Activated T-cell treated with anti-CD3 and anti-CD28 coated beads, Interleukin-2, amount 50 U/mL, for 24 hours (primary cell): ENCODE measurements at regions not wholly inside any gene's neighbourhood (a gene's known extent, or its start where the extent isn't known, plus 50 kb on each side); places are given as distances from the start of the nearest gene placed in this dataset.
"Not testable (repeated sequence)": the region's sequence is repeated elsewhere in the genome, so short reads cannot be mapped to it uniquely, and the experiment has no call there.

ENCODE experiments used
- DNase-seq: peaks from one replicate; pipeline ENCODE4 v3.0.0-alpha.2; 2020
- H3K27ac Mint-ChIP-seq: 2 replicates; pipeline ENCODE4 v1.8.0; 2020; ENCODE audit warnings: mild to moderate bottlenecking, mixed read lengths
- H3K27me3 Mint-ChIP-seq: 2 replicates; pipeline ENCODE4 v1.8.0; 2020; ENCODE audit warnings: mixed read lengths
- H3K36me3 Mint-ChIP-seq: 2 replicates; pipeline ENCODE4 v1.8.0; 2020; ENCODE audit warnings: low read depth, mixed read lengths
- H3K4me1 Mint-ChIP-seq: 2 replicates; pipeline ENCODE4 v1.8.0; 2020; ENCODE audit warnings: low read depth, mixed read lengths
- H3K4me3 Mint-ChIP-seq: 2 replicates; pipeline ENCODE4 v1.8.0; 2020; ENCODE audit warnings: mild to moderate bottlenecking, moderate library complexity, mixed read lengths
- H3K9me3 Mint-ChIP-seq: 2 replicates; pipeline ENCODE4 v1.8.0; 2020; ENCODE audit warnings: mixed read lengths

GRCh38 chr20:51286758-51287157 is 255.8 kb downstream of the NFATC2 start:
- no peak overlapping the region for H3K4me3 Mint-ChIP-seq
- peaks cover 10% of the 10 kb centered on the region for H3K27me3 Mint-ChIP-seq
- no peak overlapping the region for H3K27ac Mint-ChIP-seq
- H3K4me1 Mint-ChIP-seq, result no peaks in the 10 kb centered on the region
- no peaks in the 10 kb centered on the region for H3K9me3 Mint-ChIP-seq
- DNase-seq, result no peak
- H3K36me3 Mint-ChIP-seq, result no peaks in the 10 kb centered on the region

DNA sequence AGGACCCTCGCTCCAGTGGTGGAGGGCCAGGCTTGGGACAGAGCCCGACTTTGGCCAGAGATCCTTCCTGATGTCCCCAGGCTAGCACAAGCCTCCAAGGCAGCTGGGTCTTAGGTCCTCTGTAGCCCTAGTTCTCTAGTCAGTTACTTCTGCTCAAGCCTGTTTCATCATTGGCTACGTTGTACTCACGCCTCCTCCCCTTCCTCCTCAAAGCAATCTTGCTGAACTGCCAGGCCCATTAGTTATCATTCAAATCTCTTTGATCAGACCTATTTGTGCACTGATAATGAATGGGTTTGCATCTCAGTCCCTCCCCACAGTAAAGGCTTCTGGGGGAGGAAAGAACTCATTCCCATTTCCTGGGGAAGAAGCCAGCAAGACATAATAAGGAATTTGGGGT is 256.8 kb downstream of the NFATC2 start:
- Mint-ChIP-seq H3K4me1 (no peaks in the 10 kb centered on the region), H3K36me3 (no peaks in the 10 kb centered on the region), H3K27ac (no peak overlapping the region), H3K4me3 (no peak overlapping the region), H3K27me3 (peaks cover 10% of the 10 kb centered on the region), H3K9me3 (no peaks in the 10 kb centered on the region)
- DNase-seq, result no peak

- Mint-ChIP-seq H3K9me3 (no peaks in the 10 kb centered on the region), H3K27me3 (peaks cover 19% of the 10 kb centered on the region), H3K36me3 (no peaks in the 10 kb centered on the region), H3K27ac (no peak overlapping the region), H3K4me1 (no peaks in the 10 kb centered on the region), H3K4me3 (no peak overlapping the region)
- no peak for DNase-seq
Measured at GRCh38 chr20:51284871-51285270, 257.6 kb downstream of the NFATC2 start.

DNA sequence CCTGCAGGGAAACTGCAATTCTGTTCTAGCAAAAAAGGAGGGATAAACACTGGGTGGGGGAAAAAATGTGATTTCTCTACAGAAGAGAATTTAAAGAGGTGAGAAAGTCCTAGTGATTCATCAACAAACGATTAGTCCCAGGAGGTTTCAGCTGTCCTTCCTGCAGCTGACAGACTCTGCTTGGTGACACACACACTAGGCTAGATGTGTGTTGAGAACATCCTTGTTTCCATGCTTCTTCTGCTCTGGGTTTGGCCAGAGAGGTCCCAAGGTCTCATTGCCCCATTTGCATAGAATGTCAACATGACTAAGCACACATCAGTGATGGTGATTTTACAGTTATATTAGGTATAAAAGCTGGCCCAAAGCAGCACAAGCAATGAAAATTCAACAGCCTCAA is 258.3 kb downstream of the NFATC2 start:
- Mint-ChIP-seq H3K4me3 (no peak overlapping the region), H3K27me3 (peaks cover 19% of the 10 kb centered on the region), H3K9me3 (no peaks in the 10 kb centered on the region), H3K4me1 (no peaks in the 10 kb centered on the region), H3K36me3 (no peaks in the 10 kb centered on the region), H3K27ac (no peak overlapping the region)
- no peak for DNase-seq

DNA sequence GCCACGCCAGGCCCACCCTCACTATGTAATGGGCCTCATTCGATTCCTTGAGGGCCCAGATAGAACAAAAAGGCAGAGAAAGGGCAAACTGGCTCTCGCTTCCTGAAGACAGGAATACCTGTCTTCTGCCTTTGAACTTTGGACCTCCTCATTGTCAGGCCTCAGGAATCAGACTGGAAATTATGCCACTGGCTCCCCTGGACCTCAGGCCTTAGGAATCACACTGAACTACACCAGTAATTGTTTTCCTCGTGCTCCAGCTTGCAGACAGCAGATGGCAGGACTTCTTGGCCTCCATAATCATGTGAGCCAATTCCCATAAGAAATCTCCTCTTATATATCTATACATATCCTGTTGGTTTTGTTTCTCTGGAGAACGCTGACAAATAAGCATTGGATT is 258.6 kb upstream of the KCNG1 start:
- Mint-ChIP-seq H3K9me3 (no peaks in the 10 kb centered on the region), H3K27ac (no peak overlapping the region), H3K4me3 (no peak overlapping the region), H3K4me1 (no peaks in the 10 kb centered on the region), H3K27me3 (peaks cover 38% of the 10 kb centered on the region), H3K36me3 (no peaks in the 10 kb centered on the region)
- no peak for DNase-seq

GRCh38 chr20:51280047-51280446 is 257.1 kb upstream of the KCNG1 start:
- no peaks in the 10 kb centered on the region for H3K4me1 Mint-ChIP-seq
- H3K9me3 Mint-ChIP-seq, result no peaks in the 10 kb centered on the region
- peaks cover 44% of the 10 kb centered on the region for H3K27me3 Mint-ChIP-seq
- H3K4me3 Mint-ChIP-seq, result no peak overlapping the region
- H3K27ac Mint-ChIP-seq, result no peak overlapping the region
- no peak for DNase-seq
- H3K36me3 Mint-ChIP-seq, result no peaks in the 10 kb centered on the region

GRCh38 chr20:51277961-51278360 is 255.1 kb upstream of the KCNG1 start:
- no peaks in the 10 kb centered on the region for H3K36me3 Mint-ChIP-seq
- no peaks in the 10 kb centered on the region for H3K9me3 Mint-ChIP-seq
- H3K27ac Mint-ChIP-seq, result no peak overlapping the region
- no peak overlapping the region for H3K4me3 Mint-ChIP-seq
- peaks cover 55% of the 10 kb centered on the region for H3K27me3 Mint-ChIP-seq
- DNase-seq, result no peak
- no peaks in the 10 kb centered on the region for H3K4me1 Mint-ChIP-seq

- DNase-seq, result no peak
- Mint-ChIP-seq H3K4me1 (no peaks in the 10 kb centered on the region), H3K27me3 (peaks cover 65% of the 10 kb centered on the region), H3K4me3 (no peak overlapping the region), H3K9me3 (no peaks in the 10 kb centered on the region), H3K27ac (no peak overlapping the region), H3K36me3 (no peaks in the 10 kb centered on the region)
Measured at GRCh38 chr20:51276296-51276695, 253.4 kb upstream of the KCNG1 start.

GRCh38 chr20:51275826-51276225 is 252.9 kb upstream of the KCNG1 start:
- Mint-ChIP-seq H3K27me3 (peaks cover 67% of the 10 kb centered on the region), H3K27ac (no peak overlapping the region), H3K36me3 (no peaks in the 10 kb centered on the region), H3K9me3 (no peaks in the 10 kb centered on the region), H3K4me1 (no peaks in the 10 kb centered on the region), H3K4me3 (no peak overlapping the region)
- DNase-seq, result no peak

- Mint-ChIP-seq H3K4me1 (no peaks in the 10 kb centered on the region), H3K27ac (no peak overlapping the region), H3K27me3 (peaks cover 66% of the 10 kb centered on the region), H3K36me3 (no peaks in the 10 kb centered on the region), H3K4me3 (no peak overlapping the region), H3K9me3 (no peaks in the 10 kb centered on the region)
- no peak for DNase-seq
Measured at GRCh38 chr20:51275181-51275580, 252.3 kb upstream of the KCNG1 start.

DNA sequence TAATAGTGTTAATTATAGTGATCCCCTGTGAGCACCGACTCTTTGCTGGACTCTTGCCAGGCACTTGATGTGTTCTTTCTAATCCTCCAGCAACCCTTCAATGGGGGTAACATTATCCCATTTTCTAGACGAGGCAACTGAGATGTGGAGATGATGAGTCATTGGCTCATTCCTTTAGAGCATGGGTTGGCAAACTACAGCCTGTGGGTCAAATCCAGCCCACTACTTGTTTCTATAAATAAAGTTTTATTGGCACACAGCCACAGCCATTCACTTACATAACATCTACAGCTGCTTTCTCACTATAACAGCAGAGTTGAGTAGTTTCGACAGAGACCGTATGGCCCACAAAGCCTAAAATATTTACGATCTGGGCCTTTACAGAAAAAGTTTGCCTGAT is 249.5 kb upstream of the KCNG1 start:
- H3K27ac Mint-ChIP-seq, result no peak overlapping the region
- no peak overlapping the region for H3K4me3 Mint-ChIP-seq
- H3K4me1 Mint-ChIP-seq, result no peaks in the 10 kb centered on the region
- peaks cover 53% of the 10 kb centered on the region for H3K27me3 Mint-ChIP-seq
- H3K36me3 Mint-ChIP-seq, result no peaks in the 10 kb centered on the region
- H3K9me3 Mint-ChIP-seq, result peaks cover 4% of the 10 kb centered on the region
- no peak for DNase-seq

GRCh38 chr20:51271931-51272330 is 249.0 kb upstream of the KCNG1 start:
- no peaks in the 10 kb centered on the region for H3K4me1 Mint-ChIP-seq
- H3K27me3 Mint-ChIP-seq, result peaks cover 50% of the 10 kb centered on the region
- no peaks in the 10 kb centered on the region for H3K36me3 Mint-ChIP-seq
- no peak for DNase-seq
- H3K27ac Mint-ChIP-seq, result no peak overlapping the region
- no peak overlapping the region for H3K4me3 Mint-ChIP-seq
- H3K9me3 Mint-ChIP-seq, result peaks cover 4% of the 10 kb centered on the region

- H3K27ac Mint-ChIP-seq, H3K4me3 Mint-ChIP-seq, H3K4me1 Mint-ChIP-seq, H3K9me3 Mint-ChIP-seq, H3K36me3 Mint-ChIP-seq, DNase-seq: not testable (repeated sequence)
- peaks cover 48% of the 10 kb centered on the region for H3K27me3 Mint-ChIP-seq
Measured at GRCh38 chr20:51271289-51271688, 248.4 kb upstream of the KCNG1 start.

DNA sequence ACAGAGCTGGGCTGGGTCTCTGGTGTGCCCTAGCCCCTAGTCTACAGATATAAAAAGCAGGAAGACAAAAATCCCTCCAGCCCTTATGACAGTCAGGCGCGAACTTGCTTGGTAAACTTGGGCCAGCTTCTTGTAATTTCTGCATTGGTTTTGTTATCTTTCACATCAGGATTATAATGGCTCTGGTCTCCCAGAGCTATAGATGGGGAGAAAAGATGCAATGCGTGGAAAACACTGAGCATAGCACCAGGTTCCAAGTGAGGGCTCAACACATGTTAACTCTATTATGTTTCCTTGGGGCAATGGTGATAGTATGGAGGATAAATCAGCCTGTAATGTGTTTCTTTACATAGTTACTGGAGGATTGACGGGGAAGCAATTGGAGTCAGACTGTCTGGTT is 246.8 kb upstream of the KCNG1 start:
- DNase-seq, result no peak
- Mint-ChIP-seq H3K4me3 (no peak overlapping the region), H3K9me3 (peaks cover 17% of the 10 kb centered on the region), H3K4me1 (no peaks in the 10 kb centered on the region), H3K27me3 (peaks cover 45% of the 10 kb centered on the region), H3K36me3 (no peaks in the 10 kb centered on the region), H3K27ac (no peak overlapping the region)

- H3K36me3 Mint-ChIP-seq, result no peaks in the 10 kb centered on the region
Measured at GRCh38 chr20:51267679-51268078, 244.8 kb upstream of the KCNG1 start.

GRCh38 chr20:51266353-51266752 is 243.4 kb upstream of the KCNG1 start:
- H3K27ac Mint-ChIP-seq, result no peak overlapping the region
- no peak for DNase-seq
- H3K4me1 Mint-ChIP-seq, result no peaks in the 10 kb centered on the region
- no peak overlapping the region for H3K4me3 Mint-ChIP-seq
- peaks cover 17% of the 10 kb centered on the region for H3K9me3 Mint-ChIP-seq
- H3K27me3 Mint-ChIP-seq, result peaks cover 27% of the 10 kb centered on the region
- H3K36me3 Mint-ChIP-seq, result no peaks in the 10 kb centered on the region

More at GRCh38 chr20:51267679-51268078, 244.8 kb upstream of the KCNG1 start:
- no peak for DNase-seq
- Mint-ChIP-seq H3K27me3 (peaks cover 34% of the 10 kb centered on the region), H3K27ac (no peak overlapping the region), H3K4me1 (no peaks in the 10 kb centered on the region), H3K4me3 (no peak overlapping the region), H3K9me3 (peaks cover 17% of the 10 kb centered on the region)
